GM18511 (cell line): ENCODE measurements at regions not wholly inside any gene's neighbourhood (a gene's known extent, or its start where the extent isn't known, plus 50 kb on each side); places are given as distances from the start of the nearest gene placed in this dataset.
"Not testable (repeated sequence)": the region's sequence is repeated elsewhere in the genome, so short reads cannot be mapped to it uniquely, and the experiment has no call there.

Experiments
- ATAC-seq: cut with Tn5 transposase; IDR thresholded peaks from one replicate; pipeline ENCODE4 v1.9.1; 2021; ENCODE audit warnings: mild to moderate bottlenecking, moderate library complexity; ENCODE audit not compliant: unreplicated experiment

GRCh38 chr3:107216229-107216628, 161.0 kb upstream of the CCDC54 start:
- ATAC-seq, result no peak

GRCh38 chr3:107216711-107217110, 160.5 kb upstream of the CCDC54 start:
- ATAC-seq, result no peak

- ATAC-seq, result no peak
Measured at GRCh38 chr3:107217172-107217571, 160.1 kb upstream of the CCDC54 start.

DNA sequence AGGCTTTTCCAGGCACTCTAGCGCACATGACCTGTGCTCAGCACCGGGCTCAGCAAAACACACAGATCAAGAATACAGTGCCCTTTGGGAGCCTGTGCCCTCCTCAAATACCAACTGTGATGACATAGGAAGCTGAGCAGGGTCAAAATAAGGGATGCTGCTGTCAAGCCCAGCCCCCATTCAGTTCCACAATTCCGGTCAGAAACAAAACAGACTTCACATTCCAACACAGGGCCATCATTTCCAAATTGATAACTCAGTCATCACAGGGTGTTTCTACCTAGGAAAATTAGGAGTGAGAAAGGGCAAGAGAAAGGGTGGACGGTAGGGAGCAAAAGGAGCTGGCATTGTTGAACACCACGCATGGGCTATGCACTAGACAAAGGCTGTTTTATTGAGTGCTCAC, 158.4 kb upstream of the CCDC54 start:
- ATAC-seq, result no peak

DNA sequence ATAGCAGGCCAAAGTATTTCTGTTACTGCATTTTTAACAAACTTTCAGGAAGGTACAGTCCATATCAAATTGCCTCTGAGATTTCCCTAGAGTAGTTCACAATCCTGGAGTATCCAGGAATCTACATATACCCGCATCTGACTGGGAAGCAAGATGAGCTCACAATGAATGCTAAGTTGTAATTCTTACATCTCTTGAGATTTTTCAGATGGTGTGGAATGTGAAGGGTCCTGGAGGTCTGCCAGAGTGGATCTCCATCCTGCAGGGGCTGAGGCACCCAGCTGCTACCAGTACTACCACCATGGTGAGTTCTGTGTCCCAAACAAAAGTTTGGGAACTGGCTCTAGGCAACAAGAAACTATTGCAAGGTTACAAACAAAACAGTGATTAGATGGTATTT, 156.7 kb upstream of the CCDC54 start:
- ATAC-seq, result no peak

GRCh38 chr3:107221856-107222255, 155.4 kb upstream of the CCDC54 start:
- no peak for ATAC-seq

- no peak for ATAC-seq
Measured at GRCh38 chr3:107222907-107223306, 154.3 kb upstream of the CCDC54 start.

GRCh38 chr3:107224026-107224596, 153.1 kb upstream of the CCDC54 start:
- no peak for ATAC-seq

GRCh38 chr3:107227091-107227490, 150.1 kb upstream of the CCDC54 start:
- ATAC-seq, result no peak

DNA sequence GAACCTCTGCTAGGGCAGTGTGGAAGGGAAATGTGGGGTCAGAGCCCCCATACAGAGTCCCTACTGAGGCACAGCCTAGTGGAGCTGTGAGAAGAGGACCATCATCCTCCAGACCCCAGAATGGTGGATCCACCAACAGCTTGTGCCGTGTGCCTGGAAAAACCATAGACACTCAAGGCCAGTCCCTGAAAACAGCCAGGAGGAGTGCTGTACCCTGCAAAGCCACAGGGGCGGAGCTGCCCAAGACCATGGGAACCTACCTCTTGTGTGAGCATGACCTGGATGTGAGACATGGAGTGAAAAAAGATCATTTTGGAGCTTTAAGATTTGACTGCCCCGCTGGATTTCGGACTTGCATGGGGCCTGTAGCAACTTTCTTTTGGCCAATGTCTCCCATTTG, 143.4 kb upstream of the CCDC54 start:
- not testable (repeated sequence) for ATAC-seq

GRCh38 chr3:107235193-107235927, 141.9 kb upstream of the CCDC54 start:
- ATAC-seq, result peak; percentile 1

GRCh38 chr3:107235928-107236315, 141.3 kb upstream of the CCDC54 start:
- ATAC-seq, result peak; percentile 64

- no peak for ATAC-seq
Measured at GRCh38 chr3:107236655-107237337, 140.4 kb upstream of the CCDC54 start.

- no peak for ATAC-seq
Measured at GRCh38 chr3:107238787-107239186, 138.5 kb upstream of the CCDC54 start.

DNA sequence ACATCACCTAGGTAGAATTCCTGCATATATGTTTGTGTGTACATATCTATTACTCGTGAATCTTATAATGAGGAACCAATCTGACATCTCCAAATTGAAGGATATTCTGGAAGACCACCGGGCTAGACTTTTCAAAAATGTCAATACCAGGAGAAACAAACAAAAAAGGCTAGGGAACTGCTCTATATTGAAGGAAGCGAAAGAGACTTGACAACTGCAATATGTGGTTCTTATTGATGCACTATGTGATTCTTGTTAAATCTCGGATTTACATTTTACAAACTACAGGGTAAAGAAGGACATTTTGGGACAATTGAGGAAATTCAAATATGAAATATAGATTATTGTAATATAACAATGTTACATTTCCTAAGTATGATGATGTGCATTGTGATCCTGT, 137.5 kb upstream of the CCDC54 start:
- no peak for ATAC-seq

GRCh38 chr3:107240183-107241091, 136.8 kb upstream of the CCDC54 start:
- peak; percentile 96 for ATAC-seq

- ATAC-seq, result peak; percentile 31
Measured at GRCh38 chr3:107241217-107241616, 136.0 kb upstream of the CCDC54 start.

DNA sequence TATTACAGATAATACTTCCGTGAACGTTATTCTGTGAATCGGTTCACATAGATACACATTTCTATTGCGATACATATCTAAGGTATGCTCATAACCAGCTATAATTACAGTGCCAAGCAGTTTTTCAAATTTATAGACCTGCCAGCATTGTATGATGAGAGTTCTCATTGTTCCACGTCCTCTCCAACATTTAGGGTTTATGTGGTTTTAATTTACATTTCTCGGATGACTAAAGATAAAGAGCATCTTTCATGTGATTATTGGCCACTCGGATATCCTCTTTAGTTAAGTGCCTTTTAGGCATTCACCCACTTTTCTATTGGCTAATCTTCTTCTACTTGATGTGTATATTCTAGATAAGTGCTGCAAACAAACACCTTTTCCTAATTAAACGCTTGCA, 134.7 kb upstream of the CCDC54 start:
- ATAC-seq, result no peak

GRCh38 chr3:107247116-107247515, 130.1 kb upstream of the CCDC54 start:
- no peak for ATAC-seq

DNA sequence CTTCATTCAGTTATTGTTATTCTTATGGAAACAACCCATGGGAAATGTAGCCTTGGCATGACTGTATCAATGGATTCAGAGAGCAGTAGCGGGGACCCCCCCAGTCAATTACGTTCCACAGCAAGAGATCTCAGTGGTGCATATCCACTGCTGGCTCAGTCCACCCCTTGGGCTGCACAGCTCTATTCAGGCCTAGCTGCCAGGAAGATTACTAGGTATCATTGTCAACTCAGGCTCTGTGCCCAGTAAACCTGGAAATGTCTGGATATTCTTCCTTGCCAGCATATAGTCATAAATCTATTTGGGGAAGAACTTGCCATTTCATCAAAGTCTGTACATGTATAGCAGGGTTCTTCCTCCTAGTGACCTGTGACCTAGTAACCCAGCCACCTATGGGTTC, 128.1 kb upstream of the CCDC54 start:
- ATAC-seq, result no peak

DNA sequence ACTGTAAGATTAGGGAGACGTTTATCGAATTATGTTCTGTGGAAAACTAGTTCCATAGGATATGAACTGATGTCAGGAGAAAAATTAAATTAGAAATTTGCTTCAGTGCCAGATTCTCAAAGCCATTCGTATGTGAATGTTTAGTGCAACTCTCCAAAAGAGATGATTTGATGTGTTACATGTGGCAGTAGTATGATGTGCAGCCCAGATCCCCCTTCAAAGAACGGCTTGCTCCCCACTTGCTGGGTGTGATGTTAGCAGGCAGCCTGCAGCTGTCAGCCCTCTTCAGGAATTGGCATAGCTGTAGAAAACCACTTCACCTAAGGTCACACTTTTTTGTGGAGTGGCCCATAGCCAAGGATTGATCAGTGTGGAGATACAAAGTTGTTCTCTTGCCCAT, 127.0 kb upstream of the CCDC54 start:
- ATAC-seq, result no peak
